RWPE2 (cell line): ENCODE measurements at regions not wholly inside any gene's neighbourhood (a gene's known extent, or its start where the extent isn't known, plus 50 kb on each side); places are given as distances from the start of the nearest gene placed in this dataset.

ENCODE experiments used
- ATAC-seq: fragments of 200-7000 bp; cut with Tn5 transposase; 3 replicates; pipeline ENCODE4 v1.9.1; 2021; ENCODE audit warnings: low read depth
- DNase-seq: peaks from one replicate; pipeline ENCODE4 v3.0.0-alpha.2; 2020; ENCODE audit warnings: low spot score
- H3K27ac ChIP-seq: fragments of 450-650 bp; 2 replicates; pipeline ENCODE4 v1.5.1; 2017; ENCODE audit warnings: mild to moderate bottlenecking; ENCODE audit not compliant: poor library complexity, severe bottlenecking
- H3K27me3 ChIP-seq: fragments of 250-450 bp; sonication (Bioruptor Pico); 2 replicates; pipeline ENCODE4 v1.5.1; 2021; ENCODE audit warnings: mild to moderate bottlenecking, moderate library complexity; ENCODE audit not compliant: insufficient read depth, poor library complexity, severe bottlenecking
- H3K36me3 ChIP-seq: fragments of 250-450 bp; sonication (Bioruptor Pico); 2 replicates; pipeline ENCODE4 v1.5.1; 2020; ENCODE audit warnings: low read depth, mild to moderate bottlenecking, moderate library complexity
- H3K4me1 ChIP-seq: fragments of 250-450 bp; sonication (Bioruptor Pico); 2 replicates; pipeline ENCODE4 v1.5.1; 2021; ENCODE audit warnings: mild to moderate bottlenecking, moderate library complexity; ENCODE audit not compliant: insufficient read depth, poor library complexity, severe bottlenecking
- H3K4me3 ChIP-seq: fragments of 250-450 bp; sonication (Bioruptor Pico); 2 replicates; pipeline ENCODE4 v1.5.1; 2021; ENCODE audit warnings: mild to moderate bottlenecking, moderate library complexity; ENCODE audit not compliant: severe bottlenecking
- H3K9me3 ChIP-seq: fragments of 250-450 bp; sonication (Bioruptor Pico); 2 replicates; pipeline ENCODE4 v1.5.1; 2021; ENCODE audit warnings: mild to moderate bottlenecking, moderate library complexity; ENCODE audit not compliant: severe bottlenecking
- TF ChIP-seq, protein P1 (sequence below): fragments of 450-650 bp; IDR thresholded peaks from one replicate; pipeline ENCODE4 v1.5.1; 2017; ENCODE audit warnings: mild to moderate bottlenecking, moderate library complexity; ENCODE audit not compliant: poor library complexity, severe bottlenecking

DNA sequence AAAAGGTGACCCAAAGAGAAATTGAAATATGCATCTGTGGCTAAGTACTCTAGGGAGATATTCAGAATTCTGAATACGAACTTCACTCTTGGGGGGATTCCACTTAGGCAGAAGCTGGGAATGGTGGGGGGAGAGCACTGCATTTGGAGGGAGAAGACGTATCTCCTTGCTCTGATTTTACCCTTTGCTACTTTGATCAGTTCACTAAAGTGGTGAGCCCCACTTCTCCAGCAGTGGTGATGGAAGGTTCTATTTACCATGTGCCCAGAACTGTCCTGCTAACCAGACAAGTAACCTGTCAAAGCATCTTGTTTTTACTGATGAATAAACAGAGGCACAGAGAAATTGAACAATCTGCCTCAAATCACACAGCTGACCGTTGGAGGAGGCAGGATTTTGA, 483.4 kb downstream of the SIPA1L2 start:
- DNase-seq (no peak), ATAC-seq (no peak)
- Histone ChIP-seq H3K4me3 (no peak overlapping the region), H3K27me3 (no peaks in the 10 kb centered on the region), H3K27ac (no peak overlapping the region), H3K4me1 (peaks cover 38% of the 10 kb centered on the region), H3K9me3 (no peaks in the 10 kb centered on the region), H3K36me3 (no peaks in the 10 kb centered on the region)
- TF ChIP-seq, protein P1, sequence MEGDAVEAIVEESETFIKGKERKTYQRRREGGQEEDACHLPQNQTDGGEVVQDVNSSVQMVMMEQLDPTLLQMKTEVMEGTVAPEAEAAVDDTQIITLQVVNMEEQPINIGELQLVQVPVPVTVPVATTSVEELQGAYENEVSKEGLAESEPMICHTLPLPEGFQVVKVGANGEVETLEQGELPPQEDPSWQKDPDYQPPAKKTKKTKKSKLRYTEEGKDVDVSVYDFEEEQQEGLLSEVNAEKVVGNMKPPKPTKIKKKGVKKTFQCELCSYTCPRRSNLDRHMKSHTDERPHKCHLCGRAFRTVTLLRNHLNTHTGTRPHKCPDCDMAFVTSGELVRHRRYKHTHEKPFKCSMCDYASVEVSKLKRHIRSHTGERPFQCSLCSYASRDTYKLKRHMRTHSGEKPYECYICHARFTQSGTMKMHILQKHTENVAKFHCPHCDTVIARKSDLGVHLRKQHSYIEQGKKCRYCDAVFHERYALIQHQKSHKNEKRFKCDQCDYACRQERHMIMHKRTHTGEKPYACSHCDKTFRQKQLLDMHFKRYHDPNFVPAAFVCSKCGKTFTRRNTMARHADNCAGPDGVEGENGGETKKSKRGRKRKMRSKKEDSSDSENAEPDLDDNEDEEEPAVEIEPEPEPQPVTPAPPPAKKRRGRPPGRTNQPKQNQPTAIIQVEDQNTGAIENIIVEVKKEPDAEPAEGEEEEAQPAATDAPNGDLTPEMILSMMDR, result no peak

DNA sequence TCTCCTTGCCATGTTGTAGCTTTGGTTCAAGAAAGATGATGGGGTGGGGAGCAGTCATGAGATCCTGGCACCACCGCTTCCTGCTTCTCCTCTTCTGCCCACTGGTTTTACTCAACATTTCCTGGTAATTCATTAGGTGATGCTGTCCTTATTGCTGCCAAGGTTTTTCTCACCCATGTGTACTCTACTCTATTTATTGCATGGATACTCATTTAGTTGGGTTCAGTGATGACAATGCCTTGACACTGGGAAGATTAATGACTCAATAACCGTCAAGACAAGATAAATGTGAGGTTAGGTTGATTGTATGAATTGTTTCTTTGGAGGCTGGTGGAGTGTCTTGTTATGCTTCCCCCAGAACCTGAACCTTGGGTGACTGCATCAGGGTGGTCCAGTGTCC, 484.2 kb downstream of the SIPA1L2 start:
- no peaks in the 10 kb centered on the region for H3K9me3 ChIP-seq
- no peak for ATAC-seq
- H3K36me3 ChIP-seq, result no peaks in the 10 kb centered on the region
- H3K4me3 ChIP-seq, result no peak overlapping the region
- TF ChIP-seq, protein P1, result no peak
- H3K27ac ChIP-seq, result no peak overlapping the region
- peaks cover 38% of the 10 kb centered on the region for H3K4me1 ChIP-seq
- DNase-seq, result no peak
- no peaks in the 10 kb centered on the region for H3K27me3 ChIP-seq

DNA sequence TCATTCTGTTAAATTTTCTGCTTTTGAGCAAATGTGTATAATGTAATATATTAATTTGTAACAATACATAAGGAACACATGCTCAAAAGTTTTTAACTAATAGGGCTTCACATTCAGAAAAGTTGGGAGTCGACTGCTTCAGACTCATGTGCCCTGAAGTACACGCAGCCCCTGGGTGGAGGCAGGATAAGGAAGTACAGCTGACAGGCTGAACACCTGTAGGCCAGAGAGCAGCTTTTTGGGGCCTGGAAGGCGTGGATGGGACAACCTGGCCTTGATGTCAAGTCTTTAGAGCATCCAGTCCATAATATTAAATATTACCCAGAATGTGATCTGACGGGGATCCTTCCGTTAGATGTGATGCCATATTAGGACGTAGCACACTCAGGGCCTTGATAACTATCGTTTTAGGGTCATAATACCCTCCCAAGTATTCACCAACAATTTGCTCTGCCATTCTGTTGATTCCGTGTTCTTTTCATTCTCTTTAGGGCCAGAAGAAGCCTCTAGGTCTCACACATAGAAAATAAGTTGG, 485.2 kb downstream of the SIPA1L2 start:
- no peak overlapping the region for H3K27ac ChIP-seq
- H3K36me3 ChIP-seq, result no peaks in the 10 kb centered on the region
- H3K4me1 ChIP-seq, result peaks cover 29% of the 10 kb centered on the region
- DNase-seq (no peak), ATAC-seq (no peak)
- H3K9me3 ChIP-seq, result no peaks in the 10 kb centered on the region
- TF ChIP-seq, protein P1, result no peak
- H3K4me3 ChIP-seq, result no peak overlapping the region
- H3K27me3 ChIP-seq, result no peaks in the 10 kb centered on the region

DNA sequence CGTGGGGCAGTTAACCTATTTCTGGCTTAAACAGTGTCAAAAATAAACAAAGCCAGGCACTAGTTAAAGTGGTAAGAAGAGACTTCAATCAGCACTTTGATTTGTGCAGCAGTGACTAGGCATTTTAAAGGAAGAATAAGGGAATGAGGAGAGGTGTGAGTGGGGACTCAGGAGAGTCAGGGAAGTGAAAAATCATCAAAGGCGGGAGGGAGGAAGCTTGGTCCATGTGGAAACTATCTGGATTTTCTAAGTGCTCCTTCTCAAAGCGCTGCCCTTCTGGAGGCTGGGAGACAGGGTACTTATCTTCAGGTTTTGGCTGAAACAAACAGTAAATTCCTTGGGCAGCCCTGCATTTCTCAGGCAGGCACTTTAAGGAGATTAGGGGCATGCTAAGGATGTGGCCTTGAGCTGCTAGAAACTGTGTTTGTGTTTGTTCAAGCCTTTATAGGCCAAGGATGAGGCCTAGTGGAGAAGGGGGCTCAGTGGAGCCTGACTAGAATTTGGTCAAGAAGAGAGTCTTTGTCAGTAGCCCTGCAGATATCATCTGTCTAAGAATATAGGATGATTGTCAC, 486.5 kb downstream of the SIPA1L2 start:
- Histone ChIP-seq H3K4me1 (peaks cover 22% of the 10 kb centered on the region), H3K27ac (peak overlapping the region; percentile 88), H3K4me3 (no peak overlapping the region), H3K9me3 (no peaks in the 10 kb centered on the region), H3K27me3 (no peaks in the 10 kb centered on the region), H3K36me3 (no peaks in the 10 kb centered on the region)
- TF ChIP-seq, protein P1, result no peak
- no peak for ATAC-seq
- no peak for DNase-seq
